Suprapubic skin (tissue), 4 donors: ENCODE measurements at regions not wholly inside any gene's neighbourhood (a gene's known extent, or its start where the extent isn't known, plus 50 kb on each side); places are given as distances from the start of the nearest gene placed in this dataset.

Source experiments
- CTCF ChIP-seq, 2 donors: fragments of 200-600 bp in 1 of 2; fragments of 450-650 bp in 1 of 2; sonication (generic) in 1 of 2; IDR thresholded peaks; one replicate each; pipeline ENCODE4 v1.5.1; 2016 to 2019; ENCODE audit warnings: antibody characterized with exemption in 2 of 2, mild to moderate bottlenecking in 1 of 2, moderate library complexity in 1 of 2
- EP300 ChIP-seq: sonication (generic); formaldehyde crosslinking; IDR thresholded peaks from one replicate; pipeline ENCODE4 v1.6.1; 2017; ENCODE audit warnings: antibody characterized with exemption
- POLR2A ChIP-seq, 2 donors: fragments of 450-650 bp; IDR thresholded peaks; one replicate each; pipeline ENCODE4 v1.6.1; 2017; ENCODE audit warnings: antibody characterized with exemption in 2 of 2, mild to moderate bottlenecking in 2 of 2, moderate library complexity in 2 of 2
- POLR2AphosphoS5 ChIP-seq, 3 donors: sonication (generic); formaldehyde crosslinking; IDR thresholded peaks; one replicate each; pipeline ENCODE4 v1.6.1; 2017; ENCODE audit warnings: antibody characterized with exemption in 3 of 3

- TF ChIP-seq POLR2AphosphoS5 (IDR thresholded peaks at IDR 0.05) (no peak), POLR2A (IDR thresholded peaks at IDR 0.05) (no peak), CTCF (IDR thresholded peaks at IDR 0.05) (no peak), EP300 (no peak)
Measured at GRCh38 chr1:218982482-218982881, 191.2 kb upstream of the LYPLAL1 start.
